ENCODE measurements at regions not wholly inside any gene's neighbourhood (a gene's known extent, or its start where the extent isn't known, plus 50 kb on each side); places are given as distances from the start of the nearest gene placed in this dataset.

DNA sequence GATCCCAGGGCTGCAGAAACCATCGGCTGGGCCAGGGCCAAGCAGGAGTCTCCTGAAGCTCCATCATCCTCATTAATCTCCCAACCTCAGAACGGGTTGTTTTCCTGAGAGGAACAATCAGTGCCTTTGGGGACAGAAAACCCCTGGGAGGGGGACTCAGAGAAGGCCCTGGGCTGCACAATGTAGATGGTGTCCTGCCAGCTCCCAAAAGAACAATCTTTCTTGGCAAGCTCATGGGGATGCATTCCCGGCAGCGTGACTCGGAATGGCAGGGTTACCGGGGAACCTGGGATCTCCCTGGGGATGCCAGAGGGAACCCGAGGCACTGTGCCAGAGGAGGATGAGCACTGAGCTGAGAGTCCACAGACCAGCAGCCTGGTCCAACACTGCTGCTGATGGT is 72.1 kb upstream of the ATP2B2 start:
- TF ChIP-seq, protein P1, sequence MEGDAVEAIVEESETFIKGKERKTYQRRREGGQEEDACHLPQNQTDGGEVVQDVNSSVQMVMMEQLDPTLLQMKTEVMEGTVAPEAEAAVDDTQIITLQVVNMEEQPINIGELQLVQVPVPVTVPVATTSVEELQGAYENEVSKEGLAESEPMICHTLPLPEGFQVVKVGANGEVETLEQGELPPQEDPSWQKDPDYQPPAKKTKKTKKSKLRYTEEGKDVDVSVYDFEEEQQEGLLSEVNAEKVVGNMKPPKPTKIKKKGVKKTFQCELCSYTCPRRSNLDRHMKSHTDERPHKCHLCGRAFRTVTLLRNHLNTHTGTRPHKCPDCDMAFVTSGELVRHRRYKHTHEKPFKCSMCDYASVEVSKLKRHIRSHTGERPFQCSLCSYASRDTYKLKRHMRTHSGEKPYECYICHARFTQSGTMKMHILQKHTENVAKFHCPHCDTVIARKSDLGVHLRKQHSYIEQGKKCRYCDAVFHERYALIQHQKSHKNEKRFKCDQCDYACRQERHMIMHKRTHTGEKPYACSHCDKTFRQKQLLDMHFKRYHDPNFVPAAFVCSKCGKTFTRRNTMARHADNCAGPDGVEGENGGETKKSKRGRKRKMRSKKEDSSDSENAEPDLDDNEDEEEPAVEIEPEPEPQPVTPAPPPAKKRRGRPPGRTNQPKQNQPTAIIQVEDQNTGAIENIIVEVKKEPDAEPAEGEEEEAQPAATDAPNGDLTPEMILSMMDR (IDR thresholded peaks at IDR 0.05; ENCODE audit: insufficient read depth, low read length, poor library complexity, severe bottlenecking), result no peak
- TF ChIP-seq EZH2phosphoT487 (conservative IDR thresholded peaks at IDR 0.05; ENCODE audit: low read length), result no peak

All from SU-DHL-6 (cell line).